GM12891 (cell line): ENCODE measurements at regions not wholly inside any gene's neighbourhood (a gene's known extent, or its start where the extent isn't known, plus 50 kb on each side); places are given as distances from the start of the nearest gene placed in this dataset.

ENCODE experiments used
- PAX5 ChIP-seq: IDR thresholded peaks from 2 replicates; pipeline ENCODE4 v1.6.1; 2011; ENCODE audit warnings: low read length, moderate library complexity, mild to moderate bottlenecking; ENCODE audit not compliant: insufficient read depth, severe bottlenecking
- POLR2A ChIP-seq: IDR thresholded peaks from 2 replicates; pipeline ENCODE4 v1.6.1; 2011; ENCODE audit warnings: low read depth, low read length, control low read depth
- SPI1 ChIP-seq: IDR thresholded peaks from 2 replicates; pipeline ENCODE4 v1.6.1; 2011; ENCODE audit warnings: low read depth, low read length, control low read depth

DNA sequence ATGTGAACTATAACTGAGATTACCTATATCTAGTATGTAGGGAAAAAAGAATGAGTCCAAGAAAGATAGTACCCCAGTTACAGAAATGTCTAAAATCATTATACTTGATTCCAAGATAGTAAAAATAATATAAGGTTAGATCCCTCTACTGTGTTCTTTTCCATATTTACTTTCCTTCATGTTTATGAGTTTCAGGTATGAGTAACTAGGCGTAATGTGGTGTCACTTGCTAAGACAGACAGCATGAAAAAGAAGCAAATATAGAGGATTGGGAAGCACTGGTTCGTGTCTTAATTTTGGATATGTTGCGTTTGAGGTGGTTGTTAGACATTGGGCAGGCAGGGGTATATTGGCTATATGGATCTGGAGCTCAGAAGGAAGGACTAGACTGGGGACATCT lies 168.1 kb upstream of the PFN2 start:
- no peak for TF ChIP-seq POLR2A
- TF ChIP-seq PAX5, result no peak
- TF ChIP-seq SPI1, result no peak
